Esophagus (tissue), 2 donors: ENCODE measurements at regions not wholly inside any gene's neighbourhood (a gene's known extent, or its start where the extent isn't known, plus 50 kb on each side); places are given as distances from the start of the nearest gene placed in this dataset.

Experiments used
- H3K27ac ChIP-seq, 2 donors: one replicate each; pipeline ENCODE4 v1.5.1; 2013; ENCODE audit warnings: low read depth in 2 of 2, mild to moderate bottlenecking in 2 of 2, inconsistent platforms in 1 of 2, low read length in 1 of 2, moderate library complexity in 1 of 2
- H3K27me3 ChIP-seq, 2 donors: one replicate each; pipeline ENCODE4 v1.6.1; 2013; ENCODE audit warnings: low read length in 2 of 2, control low read depth in 1 of 2, mild to moderate bottlenecking in 1 of 2; ENCODE audit not compliant: insufficient read depth in 2 of 2, control insufficient read depth in 1 of 2
- H3K36me3 ChIP-seq, 2 donors: one replicate each; pipeline ENCODE4 v1.6.1; 2013; ENCODE audit warnings: low read length in 1 of 2; ENCODE audit not compliant: control insufficient read depth in 2 of 2, insufficient read depth in 2 of 2
- H3K4me1 ChIP-seq, 2 donors: one replicate each; pipeline ENCODE4 v1.6.1; 2013; ENCODE audit warnings: low read length in 1 of 2; ENCODE audit not compliant: control insufficient read depth in 2 of 2, insufficient read depth in 2 of 2
- H3K4me3 ChIP-seq, 2 donors: one replicate each; pipeline ENCODE4 v1.5.1; 2013; ENCODE audit warnings: low read length in 2 of 2, mild to moderate bottlenecking in 2 of 2, low read depth in 1 of 2, moderate library complexity in 1 of 2
- H3K9me3 ChIP-seq, 2 donors: one replicate each; pipeline ENCODE4 v1.6.1; 2013; ENCODE audit warnings: mild to moderate bottlenecking in 2 of 2, low read depth in 1 of 2, low read length in 1 of 2, moderate library complexity in 1 of 2; ENCODE audit not compliant: control insufficient read depth in 2 of 2, insufficient read depth in 1 of 2
- WGBS, 2 donors: extraction: QIAGEN DNeasy Blood & Tissue Kit; methylation state at CpG; one replicate each; pipeline ENCODE4 v1.1.7; 2013; 5-methylcytosine and 5-hydroxymethylcytosine counted together
- donor health status: healthy with polysubstance abuse.
- donor health status: Bipolar disorder and iron deficiency.

DNA sequence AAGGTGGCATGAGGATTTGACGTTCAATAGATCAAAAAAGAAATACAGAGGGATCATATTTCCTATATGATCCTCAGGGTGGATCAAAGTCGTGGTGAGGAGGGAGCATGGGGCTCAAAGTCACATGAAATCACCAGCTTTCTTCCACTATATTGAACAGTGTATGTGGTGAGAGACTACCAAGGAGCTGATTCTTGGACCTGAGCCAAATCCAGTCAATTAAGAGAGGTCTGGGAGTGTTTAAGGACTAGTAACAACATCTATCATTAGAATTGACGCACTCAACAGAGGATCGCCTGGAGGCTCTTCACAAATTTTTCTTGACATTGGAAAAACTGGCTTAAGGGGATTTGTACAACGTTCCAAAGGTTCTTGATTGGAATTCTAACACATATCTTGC lies 267.7 kb upstream of the PROX1 start:
- Histone ChIP-seq H3K27ac (no peak overlapping the region), H3K9me3 (peaks cover 0 to 3% of the 10 kb centered on the region in 2 donors)
- 43 to 58% methylated on average over 5 of the region's 5 CpGs for WGBS, 2 donors

DNA sequence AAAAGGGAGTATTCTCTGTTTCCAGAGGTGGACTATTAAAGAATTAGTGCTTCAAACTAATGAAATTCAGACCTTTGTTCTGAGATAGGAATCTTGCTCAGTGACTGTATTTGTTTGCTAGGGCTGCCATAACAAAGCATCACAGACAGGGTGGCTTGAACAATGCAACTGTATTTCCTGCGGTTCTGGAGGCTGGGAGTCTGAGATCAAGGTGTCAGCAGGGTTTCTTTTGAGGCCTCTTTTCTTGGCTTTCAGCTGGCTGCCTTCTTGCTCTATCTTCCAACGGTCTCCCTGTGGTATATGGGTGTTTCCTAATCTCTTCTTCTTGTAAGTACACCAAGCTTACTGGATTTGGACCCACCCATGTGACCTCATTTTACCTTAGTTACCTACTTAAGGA lies 264.6 kb upstream of the PROX1 start:
- Histone ChIP-seq H3K27me3 (no peaks in the 10 kb centered on the region), H3K36me3 (no peaks in the 10 kb centered on the region), H3K4me1 (no peaks in the 10 kb centered on the region), H3K27ac (no peak overlapping the region), H3K4me3 (no peak overlapping the region), H3K9me3 (peaks cover 0 to 3% of the 10 kb centered on the region in 2 donors)
- WGBS, 2 donors: 59 to 71% methylated on average over 2 of the region's 2 CpGs

More for the DNA sequence above, 267.7 kb upstream of the PROX1 start:
- H3K4me1 ChIP-seq: no peaks in the 10 kb centered on the region
- H3K27me3 ChIP-seq: no peaks in the 10 kb centered on the region
- H3K36me3 ChIP-seq: no peaks in the 10 kb centered on the region
- H3K4me3 ChIP-seq: no peak overlapping the region

DNA sequence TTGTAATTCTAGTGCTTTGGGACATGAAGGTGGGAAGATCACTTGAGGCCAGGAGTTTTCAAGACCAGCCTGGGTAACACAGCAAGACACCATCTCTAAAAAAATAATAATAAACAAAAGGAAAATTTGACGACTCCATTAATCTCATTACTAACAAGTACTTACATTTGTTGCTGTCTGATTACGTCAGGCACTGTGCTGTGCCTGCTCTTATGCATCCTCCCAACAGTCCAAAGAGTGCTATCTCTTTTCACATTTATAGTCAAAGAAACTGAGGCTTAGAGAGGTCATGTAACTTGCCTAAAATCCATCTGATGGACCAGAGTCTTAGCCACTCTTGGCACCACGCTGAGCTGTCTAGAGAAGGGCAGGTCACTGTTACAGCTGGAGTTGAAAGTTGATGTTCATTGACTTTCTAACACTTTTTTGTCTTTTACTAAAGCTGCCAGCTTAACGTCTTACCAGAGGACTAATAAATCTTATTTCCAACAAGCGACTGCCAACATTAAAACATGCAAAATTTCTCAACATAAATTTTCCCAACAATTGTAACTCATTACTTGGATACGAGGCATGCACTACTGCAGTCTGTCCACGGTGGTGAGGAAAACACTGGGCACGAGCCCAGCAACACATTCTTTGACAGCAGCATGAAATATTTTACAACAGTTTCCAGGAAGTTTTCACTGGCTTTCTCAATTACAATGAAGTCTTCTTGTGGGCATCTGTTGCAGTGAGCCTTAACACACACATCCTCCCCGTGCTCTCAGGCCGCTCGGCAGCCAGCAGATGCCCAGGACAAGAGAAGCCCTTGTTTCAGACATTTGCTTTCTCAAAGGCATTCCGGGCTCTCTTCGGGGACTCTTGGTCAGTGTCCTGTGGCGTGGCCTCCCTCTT lies 262.9 kb upstream of the PROX1 start:
- no peak overlapping the region for H3K4me3 ChIP-seq
- H3K9me3 ChIP-seq: no peaks in the 10 kb centered on the region
- H3K27ac ChIP-seq: no peak overlapping the region
- no peaks in the 10 kb centered on the region for H3K36me3 ChIP-seq
- WGBS, 2 donors: 22 to 35% methylated on average over 14 of the region's 14 CpGs
- H3K27me3 ChIP-seq: no peaks in the 10 kb centered on the region
- no peaks in the 10 kb centered on the region for H3K4me1 ChIP-seq

- Histone ChIP-seq H3K9me3 (no peaks in the 10 kb centered on the region), H3K4me1 (no peaks in the 10 kb centered on the region), H3K27me3 (no peaks in the 10 kb centered on the region), H3K27ac (no peak overlapping the region), H3K36me3 (no peaks in the 10 kb centered on the region), H3K4me3 (no peak overlapping the region)
- 88 to 93% methylated on average over 20 of the region's 20 CpGs for WGBS, 2 donors
Measured at GRCh38 chr1:213727853-213728592, 259.8 kb upstream of the PROX1 start.

DNA sequence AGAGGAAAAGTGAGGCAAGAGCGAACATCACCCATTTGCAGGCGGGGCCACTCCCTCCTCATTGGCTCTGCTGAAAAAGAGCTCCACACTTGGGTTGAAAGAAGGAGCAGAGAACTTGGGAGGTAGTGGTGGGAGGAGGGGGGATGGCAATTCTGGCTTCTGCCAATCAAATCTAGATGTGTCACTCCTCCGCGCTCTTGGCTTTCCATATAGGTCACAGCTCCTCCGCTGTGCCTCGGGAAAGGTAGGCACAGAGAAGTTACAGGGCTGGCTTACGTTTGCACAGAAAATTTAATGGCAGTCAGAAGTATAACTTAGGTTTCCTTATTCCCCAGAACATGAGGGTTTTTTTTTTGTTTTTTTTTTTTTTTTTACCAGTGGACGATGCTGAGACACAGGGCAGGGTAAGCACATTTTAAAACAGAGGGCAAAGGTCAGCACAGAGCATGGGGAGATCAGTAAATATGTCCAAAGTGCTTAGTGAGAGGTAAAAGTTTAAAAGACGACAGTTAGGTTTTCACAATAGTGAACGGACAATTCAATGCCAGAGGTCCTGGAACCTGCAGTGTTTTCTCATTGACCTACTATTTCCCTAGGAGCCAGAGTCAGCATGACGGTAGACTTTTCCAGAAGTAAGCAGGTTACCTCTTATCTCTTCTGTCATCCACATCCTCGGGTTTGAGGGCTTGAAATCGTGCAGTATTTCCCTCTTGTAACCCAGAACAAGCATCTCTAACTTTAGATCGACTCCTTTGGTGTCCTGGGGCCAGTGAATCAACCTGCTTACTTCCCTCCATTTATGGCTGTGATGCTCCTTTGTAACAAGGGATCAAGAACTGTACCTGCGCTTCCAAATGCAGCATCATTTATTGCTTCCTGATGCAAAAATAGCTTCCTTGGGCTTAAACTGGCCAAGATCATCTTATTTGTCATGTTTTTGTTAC lies 258.9 kb upstream of the PROX1 start:
- H3K4me1 ChIP-seq: no peaks in the 10 kb centered on the region
- WGBS, 2 donors: 83% methylated on average over 15 of the region's 15 CpGs
- no peaks in the 10 kb centered on the region for H3K9me3 ChIP-seq
- no peaks in the 10 kb centered on the region for H3K27me3 ChIP-seq
- no peak overlapping the region for H3K27ac ChIP-seq
- no peaks in the 10 kb centered on the region for H3K36me3 ChIP-seq
- no peak overlapping the region for H3K4me3 ChIP-seq

DNA sequence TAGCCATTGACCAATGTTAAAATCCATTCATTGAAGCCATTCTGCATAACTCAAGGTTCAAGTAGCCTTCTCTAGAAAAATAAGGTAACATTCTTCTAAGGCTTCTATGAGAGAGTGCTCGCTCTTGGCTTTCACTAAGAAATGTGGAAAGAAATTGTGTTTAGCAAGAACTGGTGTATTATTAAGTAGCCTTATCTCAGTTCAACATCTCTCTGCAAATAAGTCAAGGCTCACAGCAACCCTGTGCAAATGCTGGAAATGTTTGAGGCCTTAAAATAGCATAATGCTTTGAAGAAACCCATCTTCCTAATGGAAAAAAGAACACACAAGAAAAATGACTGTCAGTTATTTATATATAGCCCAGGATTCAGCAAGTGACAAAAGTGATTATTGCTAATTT lies 254.1 kb upstream of the PROX1 start:
- 70 to 93% methylated on average over 1 of the region's 1 CpG for WGBS, 2 donors
- Histone ChIP-seq H3K27ac (no peak overlapping the region), H3K36me3 (no peaks in the 10 kb centered on the region), H3K9me3 (no peaks in the 10 kb centered on the region), H3K4me1 (no peaks in the 10 kb centered on the region), H3K4me3 (no peak overlapping the region), H3K27me3 (no peaks in the 10 kb centered on the region)

DNA sequence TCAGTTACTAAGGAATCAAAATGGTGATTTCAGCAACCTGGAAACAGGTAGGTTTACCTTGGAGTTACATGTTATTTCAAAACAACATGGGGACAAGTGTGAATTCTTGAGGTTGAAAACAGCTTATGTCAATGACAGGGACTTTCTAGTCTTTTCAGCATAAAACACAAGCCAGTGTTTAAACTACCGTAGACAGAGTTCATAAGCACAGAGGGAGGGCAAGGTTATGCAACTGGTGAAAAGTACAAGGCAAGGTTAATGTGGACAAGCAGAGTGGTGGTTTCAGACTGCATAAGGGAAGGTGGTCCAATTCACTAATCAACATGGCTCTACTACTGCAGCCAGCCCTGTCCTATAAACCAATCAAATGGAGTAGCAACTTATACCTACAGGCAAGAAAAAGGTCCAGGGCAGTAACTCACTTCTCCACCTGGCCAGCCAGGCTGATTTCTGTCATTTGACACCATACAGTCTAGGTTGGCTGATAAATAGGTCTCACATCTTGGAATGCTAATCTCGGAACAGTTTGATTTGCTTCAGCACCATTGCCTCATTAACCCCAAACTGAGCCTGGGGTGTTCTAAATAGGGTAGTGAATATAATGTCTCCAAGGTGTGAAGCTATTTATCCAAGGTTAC lies 250.3 kb upstream of the PROX1 start:
- H3K27me3 ChIP-seq: no peaks in the 10 kb centered on the region
- no peaks in the 10 kb centered on the region for H3K9me3 ChIP-seq
- no peak overlapping the region for H3K27ac ChIP-seq
- 69 to 72% methylated on average over 2 of the region's 2 CpGs for WGBS, 2 donors
- no peaks in the 10 kb centered on the region for H3K36me3 ChIP-seq
- H3K4me3 ChIP-seq: no peak overlapping the region
- H3K4me1 ChIP-seq: no peaks in the 10 kb centered on the region

DNA sequence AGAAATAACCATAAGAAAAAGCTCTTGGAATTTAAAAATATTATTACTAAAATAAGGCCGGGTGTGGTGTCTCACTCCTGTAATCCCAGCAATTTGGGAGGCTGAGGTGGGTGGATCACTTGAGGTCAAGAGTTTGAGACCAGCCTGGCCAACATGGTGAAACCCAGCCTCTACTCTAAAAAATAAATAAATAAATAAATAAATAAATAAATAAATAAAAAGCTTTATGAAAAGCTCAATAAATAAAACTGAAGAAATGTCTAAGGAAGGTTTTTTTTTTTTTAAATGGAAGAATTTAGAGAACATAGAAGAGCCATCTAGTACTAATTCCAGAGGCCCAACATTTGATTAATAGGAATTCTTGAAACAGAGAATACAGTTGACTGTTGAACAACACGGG lies 249.1 kb upstream of the PROX1 start:
- H3K27me3 ChIP-seq: no peaks in the 10 kb centered on the region
- 82 to 83% methylated on average over 2 of the region's 2 CpGs for WGBS, 2 donors
- H3K9me3 ChIP-seq: no peaks in the 10 kb centered on the region
- no peaks in the 10 kb centered on the region for H3K4me1 ChIP-seq
- no peaks in the 10 kb centered on the region for H3K36me3 ChIP-seq
- H3K4me3 ChIP-seq: no peak overlapping the region
- H3K27ac ChIP-seq: no peak overlapping the region

DNA sequence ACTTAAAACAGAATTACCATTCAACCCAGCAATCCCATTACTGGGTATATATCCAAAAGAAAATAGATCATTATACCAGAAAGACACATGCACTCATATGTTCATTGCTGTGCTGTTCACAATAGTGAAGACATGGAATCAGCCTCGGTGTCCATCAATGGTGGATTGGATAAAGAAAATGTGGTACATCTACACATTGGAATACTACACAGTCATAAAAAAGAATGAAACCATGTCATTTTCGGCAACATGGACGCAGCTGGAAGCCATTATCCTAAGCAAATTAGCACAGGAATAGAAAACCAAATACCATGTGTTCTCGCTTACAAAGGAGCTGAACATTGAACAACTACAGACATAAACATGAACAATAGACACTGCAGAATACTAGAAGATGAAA lies 244.8 kb upstream of the PROX1 start:
- WGBS, 2 donors: 75 to 83% methylated on average over 4 of the region's 4 CpGs
- H3K4me1 ChIP-seq: no peaks in the 10 kb centered on the region

More for the DNA sequence above, 244.8 kb upstream of the PROX1 start:
- Histone ChIP-seq H3K27me3 (no peaks in the 10 kb centered on the region), H3K27ac (no peak overlapping the region), H3K9me3 (no peaks in the 10 kb centered on the region), H3K4me3 (no peak overlapping the region), H3K36me3 (no peaks in the 10 kb centered on the region)
